CD14-positive monocyte (primary cell): ENCODE measurements at regions not wholly inside any gene's neighbourhood (a gene's known extent, or its start where the extent isn't known, plus 50 kb on each side); places are given as distances from the start of the nearest gene placed in this dataset.
"Not testable (repeated sequence)": the region's sequence is repeated elsewhere in the genome, so short reads cannot be mapped to it uniquely, and the experiment has no call there.

Experiments used
- DNase-seq, 3 donors: peaks; one replicate each; pipeline ENCODE4 v3.0.0-alpha.2; 2011 to 2022
- H2AFZ ChIP-seq: 2 replicates; pipeline ENCODE4 v1.6.0; 2012; ENCODE audit warnings: mild to moderate bottlenecking, low read depth, low read length, inconsistent platforms; ENCODE audit not compliant: insufficient read depth, poor library complexity, severe bottlenecking
- H3K27ac ChIP-seq, 2 donors: 1 replicate in 1 of 2; 2 replicates in 1 of 2; pipeline ENCODE4 v1.5.1; 2012 to 2013; ENCODE audit warnings: low read length in 2 of 2, control low read depth in 1 of 2, inconsistent platforms in 1 of 2, low read depth in 1 of 2, mild to moderate bottlenecking in 1 of 2
- H3K27me3 ChIP-seq, 2 donors: one replicate each; pipeline versions ENCODE4 v1.6.0 to v1.6.1; 2011 to 2013; ENCODE audit warnings: low read length in 2 of 2; ENCODE audit not compliant: control insufficient read depth in 2 of 2, insufficient read depth in 2 of 2
- H3K36me3 ChIP-seq, 2 donors: replicated peaks in 1 of 2; 1 replicate in 1 of 2; 2 replicates in 1 of 2; pipeline versions ENCODE4 v1.5.1 to v1.6.1; 2012 to 2013; ENCODE audit warnings: low read length in 2 of 2, control low read depth in 1 of 2, inconsistent platforms in 1 of 2, mild to moderate bottlenecking in 1 of 2; ENCODE audit not compliant: insufficient read depth in 2 of 2, control insufficient read depth in 1 of 2
- H3K4me1 ChIP-seq, 2 donors: 1 replicate in 1 of 2; 2 replicates in 1 of 2; pipeline versions ENCODE4 v1.5.1 to v1.6.1; 2012 to 2013; ENCODE audit warnings: low read length in 2 of 2, control low read depth in 1 of 2, inconsistent platforms in 1 of 2, mild to moderate bottlenecking in 1 of 2, moderate library complexity in 1 of 2; ENCODE audit not compliant: insufficient read depth in 2 of 2, control insufficient read depth in 1 of 2
- H3K4me2 ChIP-seq: replicated peaks from 2 replicates; pipeline ENCODE3; 2012; ENCODE audit warnings: low read length, moderate library complexity, mild to moderate bottlenecking; ENCODE audit not compliant: poor library complexity, severe bottlenecking; ENCODE audit errors: extremely low read depth
- H3K4me3 ChIP-seq, 3 experiments: fragments of 200-600 bp in 1 of 3; sonication (generic) in 1 of 3; replicated peaks in 1 of 3; 1 replicate in 2 of 3; 2 replicates in 1 of 3; pipeline ENCODE4 v1.5.1; 2011 to 2013; ENCODE audit warnings: low read length in 3 of 3, mild to moderate bottlenecking in 3 of 3, control low read depth in 2 of 3, low read depth in 2 of 3, inconsistent platforms in 1 of 3, moderate library complexity in 1 of 3
- H3K79me2 ChIP-seq: 2 replicates; pipeline ENCODE4 v1.6.0; 2012; ENCODE audit warnings: mild to moderate bottlenecking, control low read depth, inconsistent platforms, low read length, moderate library complexity; ENCODE audit not compliant: insufficient read depth
- H3K9ac ChIP-seq: 2 replicates; pipeline ENCODE4 v1.6.0; 2017; ENCODE audit warnings: low read length, mild to moderate bottlenecking; ENCODE audit not compliant: insufficient read depth, poor library complexity, severe bottlenecking
- H3K9me3 ChIP-seq, 2 donors: replicated peaks in 1 of 2; 1 replicate in 1 of 2; 2 replicates in 1 of 2; pipeline versions ENCODE4 v1.5.1 to v1.6.1; 2012 to 2013; ENCODE audit warnings: low read length in 2 of 2, control low read depth in 1 of 2; ENCODE audit not compliant: control insufficient read depth in 1 of 2, insufficient read depth in 1 of 2
- H4K20me1 ChIP-seq: 2 replicates; pipeline ENCODE4 v1.6.0; 2012; ENCODE audit warnings: mild to moderate bottlenecking, low read length, control low read depth, moderate library complexity; ENCODE audit not compliant: insufficient read depth
- H3K27ac Mint-ChIP-seq, 7 donors: one replicate each; pipeline ENCODE4 v1.8.0; 2020; ENCODE audit warnings: mild to moderate bottlenecking in 7 of 7, mixed read lengths in 7 of 7, moderate library complexity in 6 of 7, inconsistent platforms in 2 of 7
- H3K27me3 Mint-ChIP-seq, 3 donors: one replicate each; pipeline ENCODE4 v1.8.0; 2021 to 2022; ENCODE audit warnings: low read depth in 3 of 3, mild to moderate bottlenecking in 3 of 3, mixed read lengths in 3 of 3, moderate library complexity in 3 of 3, inconsistent platforms in 1 of 3
- H3K36me3 Mint-ChIP-seq, 2 donors: one replicate each; pipeline ENCODE4 v1.8.0; 2020; ENCODE audit warnings: mixed read lengths in 2 of 2, inconsistent platforms in 1 of 2, mild to moderate bottlenecking in 1 of 2
- H3K4me1 Mint-ChIP-seq: one replicate; pipeline ENCODE4 v1.8.0; 2020; ENCODE audit warnings: mild to moderate bottlenecking, mixed read lengths
- H3K4me3 Mint-ChIP-seq, 2 donors: one replicate each; pipeline ENCODE4 v1.8.0; 2020; ENCODE audit warnings: mild to moderate bottlenecking in 2 of 2, mixed read lengths in 2 of 2, moderate library complexity in 1 of 2
- H3K9me3 Mint-ChIP-seq, 7 donors: one replicate each; pipeline ENCODE4 v1.8.0; 2020 to 2022; ENCODE audit warnings: mixed read lengths in 7 of 7, mild to moderate bottlenecking in 6 of 7, moderate library complexity in 6 of 7, inconsistent platforms in 2 of 7
- WGBS: methylation state at CpG from one replicate; pipeline ENCODE4 v1.1.5; 2013; ENCODE audit warnings: missing lambda C conversion rate; ENCODE audit not compliant: insufficient coverage; 5-methylcytosine and 5-hydroxymethylcytosine counted together
- intact Hi-C, 2 donors: fragments of 100-400 bp; cut with micrococcal nuclease; formaldehyde crosslinking; loops; one replicate each; pipeline versions ENCODE4 v1.15.0 to v1.15.1; 2023
- TF ChIP-seq, protein P1 (sequence below): fragments of 200-600 bp; IDR thresholded peaks from one replicate; pipeline ENCODE4 v1.8.0; 2022; ENCODE audit warnings: antibody characterized with exemption, mild to moderate bottlenecking

DNA sequence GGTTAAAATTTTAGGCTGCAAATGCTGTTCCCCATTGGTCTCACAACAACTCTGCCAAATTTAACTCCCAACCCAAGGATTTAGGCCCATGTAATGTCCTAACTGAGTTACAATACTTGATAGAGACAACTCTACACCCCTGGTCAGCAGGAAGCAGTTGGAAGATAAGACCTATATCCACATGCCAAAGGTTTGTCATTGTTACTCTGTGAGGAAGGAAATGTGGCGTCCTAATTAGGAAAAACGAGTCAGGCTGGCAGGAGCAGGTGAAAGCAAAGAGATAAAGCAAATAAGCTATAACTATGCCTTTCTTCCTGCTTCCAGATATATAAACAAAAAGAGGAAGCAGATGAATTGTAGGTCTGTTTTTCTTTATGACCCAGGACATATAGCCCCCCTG, 69.1 kb downstream of the SPIN4 start:
- TF ChIP-seq, protein P1, sequence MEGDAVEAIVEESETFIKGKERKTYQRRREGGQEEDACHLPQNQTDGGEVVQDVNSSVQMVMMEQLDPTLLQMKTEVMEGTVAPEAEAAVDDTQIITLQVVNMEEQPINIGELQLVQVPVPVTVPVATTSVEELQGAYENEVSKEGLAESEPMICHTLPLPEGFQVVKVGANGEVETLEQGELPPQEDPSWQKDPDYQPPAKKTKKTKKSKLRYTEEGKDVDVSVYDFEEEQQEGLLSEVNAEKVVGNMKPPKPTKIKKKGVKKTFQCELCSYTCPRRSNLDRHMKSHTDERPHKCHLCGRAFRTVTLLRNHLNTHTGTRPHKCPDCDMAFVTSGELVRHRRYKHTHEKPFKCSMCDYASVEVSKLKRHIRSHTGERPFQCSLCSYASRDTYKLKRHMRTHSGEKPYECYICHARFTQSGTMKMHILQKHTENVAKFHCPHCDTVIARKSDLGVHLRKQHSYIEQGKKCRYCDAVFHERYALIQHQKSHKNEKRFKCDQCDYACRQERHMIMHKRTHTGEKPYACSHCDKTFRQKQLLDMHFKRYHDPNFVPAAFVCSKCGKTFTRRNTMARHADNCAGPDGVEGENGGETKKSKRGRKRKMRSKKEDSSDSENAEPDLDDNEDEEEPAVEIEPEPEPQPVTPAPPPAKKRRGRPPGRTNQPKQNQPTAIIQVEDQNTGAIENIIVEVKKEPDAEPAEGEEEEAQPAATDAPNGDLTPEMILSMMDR: no peak
- Histone ChIP-seq H3K9ac (no peak overlapping the region), H3K4me3 (no peak overlapping the region), H3K79me2 (no peaks in the 10 kb centered on the region), H2AFZ (no peak overlapping the region), H3K4me1 (no peaks in the 10 kb centered on the region), H3K27ac (no peak overlapping the region), H3K4me2 (no peak overlapping the region), H4K20me1 (no peaks in the 10 kb centered on the region), H3K9me3 (no peaks in the 10 kb centered on the region), H3K27me3 (no peaks in the 10 kb centered on the region), H3K36me3 (no peaks in the 10 kb centered on the region)
- H3K36me3 Mint-ChIP-seq: no peaks in the 10 kb centered on the region
- WGBS: no CpG with 5 or more reads among the region's 2 CpGs
- no peak overlapping the region for H3K27ac Mint-ChIP-seq
- intact Hi-C loops: no loop called here
- peaks cover 0 to 3% (median 0%) of the 10 kb centered on the region in 7 donors for H3K9me3 Mint-ChIP-seq
- no peak for DNase-seq
- no peaks in the 10 kb centered on the region for H3K27me3 Mint-ChIP-seq
- H3K4me1 Mint-ChIP-seq: no peaks in the 10 kb centered on the region
- H3K4me3 Mint-ChIP-seq: no peak overlapping the region

DNA sequence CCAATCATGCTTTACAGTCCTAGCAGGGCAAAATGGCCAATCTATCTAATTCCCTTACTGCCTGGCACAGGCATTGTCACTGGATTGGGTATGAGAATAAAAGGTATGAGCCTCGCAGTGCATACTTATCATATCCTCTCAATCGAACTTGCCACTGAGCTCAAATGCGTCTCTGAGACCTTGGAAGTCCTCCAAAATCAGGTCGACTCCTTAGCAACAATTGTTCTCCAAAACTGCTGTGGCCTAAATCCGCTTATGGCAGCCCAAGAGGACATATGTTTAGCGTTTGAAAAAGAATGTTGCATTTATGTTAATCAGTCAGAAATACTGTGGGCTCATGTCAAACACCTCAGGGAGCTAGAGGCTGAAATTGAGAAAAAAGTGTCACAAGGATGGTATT, 69.7 kb downstream of the SPIN4 start:
- Mint-ChIP-seq H3K36me3 (no peaks in the 10 kb centered on the region), H3K4me1 (no peaks in the 10 kb centered on the region), H3K27ac (no peak overlapping the region), H3K27me3 (no peaks in the 10 kb centered on the region), H3K9me3 (peaks cover 0 to 3% (median 0%) of the 10 kb centered on the region in 7 donors), H3K4me3 (no peak overlapping the region)
- Histone ChIP-seq H3K36me3 (no peaks in the 10 kb centered on the region), H3K79me2 (no peaks in the 10 kb centered on the region), H3K27ac (no peak overlapping the region), H4K20me1 (no peaks in the 10 kb centered on the region), H3K9me3 (no peaks in the 10 kb centered on the region), H3K4me1 (no peaks in the 10 kb centered on the region), H3K27me3 (no peaks in the 10 kb centered on the region), H3K4me3 (no peak overlapping the region), H3K4me2 (no peak overlapping the region), H2AFZ (no peak overlapping the region), H3K9ac (no peak overlapping the region)
- intact Hi-C loops: no loop called here
- TF ChIP-seq, protein P1: no peak
- no peak for DNase-seq
- WGBS: no CpG with 5 or more reads among the region's 6 CpGs

DNA sequence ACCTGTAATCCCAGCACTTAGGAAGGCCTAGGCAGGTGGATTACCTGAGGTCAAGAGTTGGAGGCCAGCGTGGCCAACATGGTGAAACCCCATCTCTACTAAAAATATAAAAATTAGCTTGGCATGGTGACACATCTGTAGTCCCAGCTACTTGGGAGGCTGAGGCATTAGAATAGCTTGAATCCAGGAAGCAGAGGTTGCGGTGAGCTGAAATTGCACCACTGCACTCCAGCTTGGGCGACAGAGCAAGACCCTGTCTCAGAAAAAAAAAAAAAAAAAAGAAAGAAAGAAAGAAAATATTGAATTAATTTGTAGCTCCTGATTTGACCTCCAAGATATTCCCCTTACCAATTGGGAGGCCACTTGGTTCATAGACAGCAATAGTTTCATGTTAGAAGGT, 73.7 kb downstream of the SPIN4 start:
- H3K9me3 ChIP-seq, H3K4me1 ChIP-seq, H3K4me2 ChIP-seq, H3K79me2 ChIP-seq, H3K4me1 Mint-ChIP-seq, H3K27me3 ChIP-seq, H3K36me3 Mint-ChIP-seq, H3K9me3 Mint-ChIP-seq, H3K36me3 ChIP-seq, DNase-seq, H2AFZ ChIP-seq, H3K4me3 ChIP-seq, H3K27ac ChIP-seq, H3K27me3 Mint-ChIP-seq, H3K9ac ChIP-seq, H3K4me3 Mint-ChIP-seq, H3K27ac Mint-ChIP-seq, H4K20me1 ChIP-seq, intact Hi-C loops: not testable (repeated sequence)
- no CpG with 5 or more reads among the region's 3 CpGs for WGBS
